GM19372 (cell line): ENCODE measurements at regions not wholly inside any gene's neighbourhood (a gene's known extent, or its start where the extent isn't known, plus 50 kb on each side); places are given as distances from the start of the nearest gene placed in this dataset.

ENCODE experiments used
- ATAC-seq: cut with Tn5 transposase; IDR thresholded peaks from one replicate; pipeline ENCODE4 v1.9.1; 2021; ENCODE audit warnings: mild to moderate bottlenecking, low read depth, moderate library complexity; ENCODE audit not compliant: unreplicated experiment

DNA sequence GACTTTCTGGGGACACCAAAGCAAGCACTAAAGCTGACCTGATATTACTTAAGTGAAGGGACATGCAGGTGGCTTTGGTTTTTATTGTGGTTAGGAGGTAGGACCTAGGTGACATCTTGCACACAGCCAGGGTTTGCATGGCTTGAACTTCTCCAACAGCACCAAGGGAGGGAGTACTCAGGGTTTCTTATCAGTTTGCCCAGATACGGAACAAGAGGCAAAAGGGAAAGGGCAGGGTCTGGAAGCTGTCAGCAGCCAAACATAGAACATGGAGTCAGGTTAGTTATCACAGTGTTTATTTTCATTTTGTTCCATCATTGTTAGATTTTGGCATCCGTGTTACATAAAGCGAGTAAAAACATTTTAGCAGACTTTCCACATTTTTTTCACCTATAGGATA, 186.3 kb upstream of the CLEC14A start:
- no peak for ATAC-seq

DNA sequence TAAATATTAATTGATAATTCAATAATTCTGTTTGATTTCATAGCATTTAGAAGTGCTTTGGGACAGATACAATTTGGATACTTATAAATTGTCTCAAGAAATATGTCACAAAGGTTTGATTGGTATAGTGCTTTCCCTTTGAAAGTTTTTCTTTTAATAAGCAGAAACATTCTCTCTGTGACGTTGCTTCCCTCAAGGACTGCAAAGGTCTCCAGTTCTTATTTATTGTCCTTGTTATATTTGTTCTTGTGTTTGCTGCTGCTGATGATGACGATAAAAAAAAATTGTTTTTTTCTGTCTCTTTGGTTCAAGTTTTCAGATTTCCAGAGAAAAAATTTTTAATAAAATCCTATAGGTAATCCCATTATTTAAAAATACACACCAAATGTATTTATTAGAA, 176.3 kb upstream of the CLEC14A start:
- no peak for ATAC-seq

DNA sequence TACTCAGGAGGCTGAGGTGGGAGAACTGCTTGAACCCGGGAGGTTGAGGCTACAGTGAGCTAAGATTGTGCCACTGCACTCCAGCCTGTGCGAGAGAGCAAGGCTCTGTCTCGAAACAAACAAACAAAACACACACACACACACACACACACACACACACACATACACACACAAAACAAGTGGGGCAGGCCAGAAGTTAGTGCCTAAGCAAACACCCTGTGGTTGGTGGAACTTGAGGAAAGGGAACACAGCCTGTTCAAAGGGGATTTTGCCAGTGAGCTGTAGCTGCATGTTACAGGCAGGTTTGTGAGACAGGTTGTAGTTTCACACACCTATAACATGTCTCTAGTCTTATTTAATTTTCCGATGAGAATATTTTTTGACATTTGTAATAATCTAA, 175.3 kb upstream of the CLEC14A start:
- ATAC-seq, result no peak

DNA sequence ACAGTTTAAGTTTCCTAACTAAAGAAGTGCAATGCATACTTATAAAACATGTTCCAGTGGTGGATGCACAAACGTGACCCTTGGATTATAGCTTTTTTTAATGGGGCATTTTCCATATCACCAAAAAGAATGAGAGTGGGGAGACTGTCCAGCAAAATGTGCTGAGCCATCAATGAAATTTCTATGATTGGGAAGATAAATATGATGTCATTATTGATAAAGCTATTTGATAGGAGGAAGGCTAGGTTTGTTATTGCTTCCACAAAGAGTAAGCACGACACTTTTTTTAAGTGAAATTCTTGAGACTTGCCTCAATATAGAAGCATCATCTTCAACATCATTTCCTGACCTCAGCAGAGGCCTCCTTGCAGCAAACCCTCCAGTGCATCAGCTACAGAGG, 174.6 kb upstream of the CLEC14A start:
- ATAC-seq, result no peak

DNA sequence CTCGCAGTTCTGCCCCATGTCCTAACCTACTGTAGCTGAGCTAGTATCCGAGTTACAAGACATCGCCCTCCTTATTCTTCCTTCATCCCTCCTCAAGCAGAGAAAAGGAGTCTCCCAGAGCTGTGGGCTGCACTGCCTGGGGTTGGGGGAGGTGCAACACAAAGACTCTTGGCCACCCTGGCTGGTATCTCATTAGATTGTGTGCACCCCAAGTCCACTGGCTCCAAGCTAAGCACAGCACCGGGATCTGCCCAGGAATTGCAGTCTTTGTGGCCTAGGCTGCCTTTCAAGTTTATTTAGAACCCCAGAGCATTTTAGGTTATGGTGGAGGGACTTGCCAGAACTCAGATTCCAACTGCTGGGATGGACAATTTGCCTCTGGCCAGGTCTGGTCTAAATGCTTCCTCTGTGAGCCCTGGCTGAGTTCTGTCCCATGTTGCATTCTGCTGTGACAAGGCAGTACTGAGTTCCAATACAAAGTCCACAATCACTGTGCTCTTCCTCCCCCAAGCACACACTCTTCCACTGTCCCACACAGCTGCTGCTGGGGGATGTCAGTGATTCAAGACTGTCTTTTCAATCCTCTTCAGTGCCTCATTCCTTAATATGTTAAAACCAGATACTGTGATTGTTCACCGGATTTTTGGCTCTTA, 169.6 kb upstream of the CLEC14A start:
- no peak for ATAC-seq

DNA sequence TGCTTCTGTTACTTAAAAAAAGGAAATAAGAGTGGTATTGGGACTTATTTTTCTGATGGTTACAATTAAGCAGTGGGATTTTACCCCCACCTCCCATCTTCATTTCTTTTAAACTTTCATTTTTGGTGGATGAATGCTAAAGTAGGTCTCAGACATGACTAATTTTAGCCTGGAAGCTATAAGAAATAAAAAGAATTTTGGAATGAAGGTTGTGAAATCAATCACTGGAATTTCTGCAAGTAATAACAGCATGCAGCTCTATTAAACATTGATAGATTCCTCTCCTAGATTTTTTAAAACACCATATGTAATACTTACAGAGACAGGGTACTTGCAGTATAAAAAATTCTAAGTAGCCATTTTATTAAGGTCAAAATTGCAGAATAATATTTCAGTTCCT, 164.2 kb upstream of the CLEC14A start:
- no peak for ATAC-seq

DNA sequence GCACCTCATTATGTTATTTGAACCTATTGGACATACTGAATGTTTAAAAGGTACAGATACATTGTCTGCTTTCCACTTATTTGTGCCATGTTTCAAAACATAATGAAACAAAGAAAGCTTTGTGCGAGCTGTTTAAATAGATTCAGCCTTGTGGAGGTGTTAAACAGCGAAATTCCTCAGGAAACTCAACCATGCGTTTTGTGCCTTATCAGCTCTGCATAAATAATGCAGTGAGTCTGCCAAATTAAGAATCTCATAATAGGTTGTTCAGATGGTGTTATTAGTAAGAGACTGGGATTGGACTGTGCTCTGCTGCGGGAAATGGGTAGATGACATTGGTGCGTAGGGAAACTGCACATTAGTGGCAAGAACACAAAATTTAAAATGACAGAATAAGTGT, 163.7 kb upstream of the CLEC14A start:
- no peak for ATAC-seq

DNA sequence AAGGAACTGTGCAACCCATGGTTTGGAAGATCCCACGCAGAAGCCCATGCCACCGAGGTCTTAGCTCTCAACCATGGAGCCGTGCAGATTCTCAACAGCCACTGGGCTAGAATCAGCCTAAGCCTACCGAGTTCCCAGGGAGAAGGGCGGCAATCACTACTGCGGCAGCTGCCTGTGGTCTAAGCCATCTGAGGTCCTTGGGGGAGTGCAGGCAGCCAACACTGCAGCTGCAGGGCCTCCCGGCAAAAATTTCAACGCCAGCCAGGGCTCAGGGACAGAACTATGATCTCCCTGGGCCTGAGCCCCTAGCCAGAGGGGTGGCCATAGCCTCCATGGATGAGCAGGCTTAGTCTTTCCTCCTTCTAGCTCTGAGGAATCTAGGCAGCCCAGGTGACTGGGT, 156.8 kb upstream of the CLEC14A start:
- ATAC-seq, result no peak

DNA sequence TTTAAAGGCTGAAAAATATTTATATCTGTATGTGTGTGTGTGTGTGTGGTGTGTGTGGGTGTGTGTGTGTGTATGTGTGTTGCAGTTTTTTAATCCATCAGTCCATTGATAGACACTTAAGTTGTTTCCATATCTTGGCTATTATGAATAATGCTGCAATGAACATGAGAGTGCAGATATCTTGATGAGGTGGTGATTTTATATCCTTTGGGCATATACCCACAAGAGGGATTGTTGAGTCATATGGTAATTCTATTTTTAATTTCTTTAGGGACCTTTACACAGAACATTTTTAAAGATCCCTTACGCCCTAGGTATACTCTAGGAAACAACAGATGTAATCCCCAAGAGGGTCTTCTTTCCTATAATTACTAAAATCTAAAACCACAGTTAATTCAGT, 154.5 kb upstream of the CLEC14A start:
- ATAC-seq, result no peak

DNA sequence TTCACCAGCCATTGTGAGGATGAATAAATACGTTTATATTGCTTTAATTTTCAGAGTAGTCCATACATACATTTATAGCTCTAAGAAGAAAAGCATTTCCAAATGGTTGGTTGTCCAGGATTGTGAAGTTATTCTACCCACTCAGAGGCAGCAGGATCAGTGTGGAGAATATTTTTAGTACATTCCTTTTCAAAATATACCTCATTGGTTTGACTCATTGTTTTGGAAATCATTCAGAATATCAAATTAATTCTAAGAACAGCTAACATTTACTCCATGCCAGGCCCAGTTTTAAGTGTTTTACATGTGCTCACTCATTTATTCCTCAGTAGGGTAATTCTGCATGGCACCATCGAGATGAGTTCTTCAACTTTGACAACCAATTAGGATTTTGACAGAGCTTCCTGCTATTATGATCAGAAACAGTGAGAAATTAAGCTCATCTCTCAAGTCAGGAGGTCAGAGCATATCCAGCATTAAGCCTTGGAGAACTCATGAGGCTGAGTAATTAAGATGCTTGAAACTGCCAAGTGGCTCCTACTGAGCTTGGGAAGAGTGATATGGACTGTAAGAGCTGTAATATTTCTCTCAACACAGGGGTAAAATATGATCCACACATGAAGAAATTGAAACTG, 153.3 kb upstream of the CLEC14A start:
- no peak for ATAC-seq

DNA sequence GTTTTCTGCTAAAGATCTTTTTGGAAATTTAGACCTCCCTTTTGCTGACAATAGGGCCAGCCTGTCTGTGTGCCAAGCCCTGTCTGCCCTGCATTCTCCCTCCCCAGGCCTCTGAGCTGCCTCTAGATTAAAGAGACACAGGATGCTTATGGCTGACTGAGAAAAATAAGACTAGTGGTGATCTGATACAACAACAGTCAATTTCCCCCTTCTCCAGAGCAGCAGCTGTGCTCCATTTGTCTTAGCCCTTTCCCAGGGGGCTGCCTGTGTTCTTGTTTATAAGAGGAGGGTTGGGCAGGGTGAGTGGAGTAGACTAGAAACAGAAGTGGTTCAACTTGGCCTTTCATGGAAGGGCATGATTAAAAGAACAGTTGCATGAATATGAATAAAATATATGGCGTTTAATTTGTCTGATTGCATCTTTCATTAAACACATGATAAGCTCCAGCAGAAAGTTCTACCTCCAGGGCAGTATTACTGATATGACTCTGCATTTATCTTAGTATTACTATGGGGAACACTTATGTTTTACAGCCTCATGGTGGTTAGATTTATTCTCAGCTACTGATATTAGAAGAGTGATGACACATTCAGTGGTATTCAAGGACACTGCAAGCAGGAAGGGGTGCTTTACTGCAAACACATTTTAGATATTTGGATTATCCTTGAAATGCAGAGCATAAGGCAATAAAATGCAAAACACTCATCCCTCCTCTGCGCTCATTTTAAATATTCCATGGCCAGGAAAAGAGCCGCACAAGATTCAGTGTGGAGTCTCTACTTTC, 150.2 kb upstream of the CLEC14A start:
- ATAC-seq, result no peak

DNA sequence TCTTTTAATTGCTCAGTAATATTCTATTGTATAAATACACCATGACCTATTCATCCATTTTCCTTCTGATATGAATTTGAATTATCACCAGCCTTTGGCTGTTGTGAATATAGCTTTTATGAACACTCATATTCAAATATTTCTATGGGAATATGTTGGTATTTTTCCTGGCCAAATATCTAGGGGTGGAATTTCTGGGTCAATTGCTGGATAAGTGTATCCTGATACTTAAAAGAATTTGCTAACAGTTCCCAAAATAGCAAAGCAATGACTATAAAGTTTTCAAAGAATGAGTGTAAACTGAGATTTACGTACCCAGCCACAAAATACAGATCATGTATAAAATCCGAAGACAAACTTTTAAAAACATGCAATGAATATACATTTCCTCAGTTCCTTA, 148.7 kb upstream of the CLEC14A start:
- no peak for ATAC-seq

DNA sequence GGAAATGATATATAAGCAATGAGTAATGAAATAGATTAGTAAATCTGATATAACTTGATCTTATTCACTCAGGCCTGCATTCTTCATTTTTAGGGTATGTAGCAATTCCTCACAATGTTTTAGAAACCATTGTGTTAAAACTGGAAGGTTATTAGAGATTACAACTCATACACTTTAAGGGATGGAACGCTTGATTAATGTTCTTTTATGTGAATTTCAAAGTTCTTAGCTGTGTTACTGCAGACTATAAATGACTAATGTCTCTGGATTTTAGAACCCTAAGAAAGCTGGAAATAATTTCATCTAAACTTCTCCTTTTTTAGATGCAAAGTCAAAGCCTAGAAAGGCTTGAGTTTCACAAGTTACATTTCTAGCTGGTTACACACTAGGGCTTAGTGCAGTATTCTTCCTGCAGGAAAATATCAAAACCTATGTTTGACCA, 148.2 kb upstream of the CLEC14A start:
- ATAC-seq, result no peak

DNA sequence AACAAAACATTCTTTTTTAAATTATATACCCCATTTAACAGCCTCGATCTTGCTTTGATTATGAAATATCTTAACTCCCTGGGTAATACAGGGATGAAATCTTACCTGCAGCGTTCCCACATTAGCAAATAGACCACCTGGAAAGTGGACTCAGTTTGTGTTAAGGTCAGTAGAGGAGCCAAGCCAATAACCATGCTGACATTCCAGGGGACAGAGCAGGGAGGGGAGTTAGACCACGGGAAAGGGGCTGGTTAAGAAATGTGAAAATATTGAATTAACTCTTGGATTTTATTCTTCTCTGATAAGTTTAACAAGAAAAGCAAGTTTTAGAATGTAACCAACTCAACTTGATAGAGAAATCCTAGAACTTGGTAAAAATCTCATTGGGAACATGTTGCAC, 144.9 kb upstream of the CLEC14A start:
- ATAC-seq, result no peak

DNA sequence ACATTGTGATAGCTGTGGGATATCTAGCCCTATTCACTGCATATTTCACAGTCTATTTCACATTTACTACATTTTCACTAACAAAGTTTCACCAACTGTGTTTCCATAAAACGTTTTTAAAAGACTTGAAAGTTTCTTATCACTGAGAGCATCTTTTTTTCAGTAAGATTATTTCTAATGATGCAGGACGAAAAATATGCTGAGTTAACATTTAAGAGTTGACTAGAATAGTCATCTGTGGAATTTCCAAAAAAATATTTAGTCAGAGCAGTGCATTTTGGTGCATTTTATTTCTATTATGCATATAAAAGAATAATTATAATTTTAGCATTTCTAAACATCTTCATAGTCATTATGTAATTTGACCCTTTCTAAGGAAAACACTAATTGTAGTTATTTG, 143.8 kb upstream of the CLEC14A start:
- ATAC-seq, result no peak

DNA sequence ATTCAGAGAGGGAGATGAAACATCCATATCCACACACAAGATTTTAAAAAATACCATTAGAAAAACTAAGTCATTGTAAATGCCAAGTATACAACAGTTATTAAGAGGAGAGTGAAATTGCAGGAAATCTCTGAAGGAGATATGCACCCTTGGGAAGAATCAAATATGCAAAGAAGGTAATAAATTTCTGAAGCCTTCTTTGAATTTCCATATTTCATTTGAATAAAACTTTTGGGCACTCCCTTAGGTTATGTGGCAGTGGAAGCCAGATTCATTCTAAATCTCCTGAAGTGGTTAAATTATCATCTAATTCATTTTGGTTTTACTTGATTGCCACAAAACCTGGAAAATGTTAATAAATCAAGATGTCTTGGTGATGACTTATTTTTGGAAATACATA, 138.9 kb upstream of the CLEC14A start:
- ATAC-seq, result no peak

DNA sequence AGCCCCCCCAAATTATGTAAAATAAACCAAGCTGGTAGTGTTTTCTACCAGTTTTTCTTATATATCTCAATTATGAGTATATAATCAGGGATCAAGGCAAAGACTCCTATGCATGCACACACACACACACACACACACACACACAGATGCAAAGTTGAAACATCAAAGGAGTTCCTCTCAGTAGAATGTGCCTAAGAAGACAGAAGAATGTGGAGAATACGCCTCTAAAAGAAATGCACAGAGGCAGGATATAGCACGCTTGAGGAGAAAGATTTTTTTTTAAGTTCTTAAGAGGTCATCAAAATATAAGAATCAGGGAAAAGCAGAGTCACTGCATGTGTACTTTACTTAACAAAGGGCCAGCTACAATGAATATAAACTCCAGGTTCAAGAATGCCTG, 138.2 kb upstream of the CLEC14A start:
- ATAC-seq, result no peak

DNA sequence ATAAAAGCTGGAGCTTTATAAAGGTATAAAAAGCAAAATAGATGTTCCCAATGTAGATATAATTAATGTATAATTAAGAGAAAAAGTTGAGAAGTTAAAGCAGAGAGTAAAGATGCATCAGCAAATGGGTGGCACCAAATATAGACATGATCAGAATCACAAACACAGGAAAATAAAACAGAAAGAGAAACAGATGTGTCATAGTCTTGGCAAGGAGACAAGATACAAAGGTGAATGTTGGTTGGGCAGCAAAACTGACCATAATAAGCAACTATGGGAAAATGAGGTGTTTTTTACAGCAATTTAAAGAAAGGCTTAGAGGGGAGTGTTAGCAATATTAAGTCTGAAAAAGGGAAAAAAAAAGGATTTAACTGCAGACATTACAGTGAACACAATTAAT, 135.4 kb upstream of the CLEC14A start:
- ATAC-seq, result no peak

DNA sequence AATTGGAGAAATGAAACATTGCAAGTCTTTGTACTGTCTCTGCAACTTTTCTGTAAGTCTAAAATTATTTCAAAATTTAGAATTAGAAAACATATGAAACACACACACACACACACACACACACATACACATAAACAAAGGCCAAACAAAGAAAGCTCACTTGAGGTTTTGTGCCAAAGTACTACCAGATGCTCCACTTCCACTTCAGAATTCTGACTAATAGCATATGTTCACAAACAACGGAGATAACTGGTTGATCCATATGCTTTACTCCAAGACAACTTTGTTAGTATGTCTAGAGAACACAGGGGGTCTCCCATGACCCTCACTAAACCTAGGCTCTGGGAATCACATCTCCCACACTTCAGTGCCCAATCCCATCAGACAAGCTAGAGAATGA, 133.8 kb upstream of the CLEC14A start:
- no peak for ATAC-seq

DNA sequence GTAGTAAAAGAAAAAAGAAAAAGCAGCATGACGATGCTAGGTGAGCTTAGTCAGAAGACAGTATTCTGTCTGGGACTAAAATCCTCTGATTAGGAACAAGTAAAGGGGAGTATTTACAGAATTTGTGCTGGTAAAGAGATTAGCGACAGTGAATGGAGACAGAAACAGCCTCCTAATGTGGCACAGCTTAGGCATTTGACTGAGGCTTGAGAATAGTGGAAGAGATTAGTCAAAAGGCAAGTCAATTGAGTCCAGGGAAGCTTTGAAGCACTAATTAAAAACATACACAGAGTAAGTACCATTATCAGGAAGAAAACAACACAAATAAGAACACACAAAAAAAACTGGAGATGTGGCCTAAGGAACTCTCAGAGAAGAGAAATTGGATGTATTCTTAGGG, 131.9 kb upstream of the CLEC14A start:
- ATAC-seq, result no peak

DNA sequence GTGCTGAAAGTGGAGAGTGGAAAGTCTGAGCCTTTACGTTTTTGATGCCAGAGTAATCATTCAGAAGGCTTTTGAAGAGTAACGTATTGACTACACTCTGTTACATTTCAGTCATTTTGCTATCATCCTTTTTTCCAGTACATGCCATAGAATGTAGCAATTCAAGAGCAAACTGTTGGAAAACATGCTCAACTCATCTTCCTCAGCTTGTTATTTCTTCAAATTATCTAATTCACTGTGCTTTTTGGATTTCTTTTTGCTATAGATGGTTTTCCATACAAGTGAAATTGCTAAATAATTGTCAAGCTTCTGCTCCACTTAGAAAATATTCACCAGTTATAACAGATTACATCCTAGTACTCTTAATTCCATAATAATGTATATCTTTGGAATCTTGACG, 129.9 kb upstream of the CLEC14A start:
- ATAC-seq, result no peak

DNA sequence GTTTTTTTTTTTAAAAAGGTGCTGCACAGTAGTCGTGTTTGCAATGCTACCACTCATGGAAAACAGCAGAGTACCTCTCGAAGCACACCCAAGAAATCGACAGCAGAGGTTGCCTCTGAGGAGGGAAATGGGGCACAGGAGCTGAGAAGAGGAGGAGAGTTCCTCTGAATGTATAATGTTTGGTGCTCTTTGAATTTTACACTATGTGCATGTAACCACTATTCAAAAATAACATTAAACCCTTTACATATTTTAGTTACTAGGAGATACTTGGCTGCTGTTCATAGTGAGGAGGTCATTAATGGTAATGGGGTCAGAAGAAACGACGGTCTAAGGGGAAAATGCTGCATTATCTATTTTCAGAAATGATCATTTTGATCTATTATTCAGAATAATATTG, 129.4 kb upstream of the CLEC14A start:
- ATAC-seq, result no peak
